ENCODE measurements at regions not wholly inside any gene's neighbourhood (a gene's known extent, or its start where the extent isn't known, plus 50 kb on each side); places are given as distances from the start of the nearest gene placed in this dataset.

- intact Hi-C loops (cut with DNase I) = no loop called here
- WGBS, 2 donors = 12 to 27% methylated on average over 4 of the region's 4 CpGs
Observed at GRCh38 chr1:78237364-78237916, 191.7 kb downstream of the GIPC2 start.

GRCh38 chr1:78240191-78240590, 194.4 kb downstream of the GIPC2 start:
- Histone ChIP-seq H3K4me3 (ENCODE audit: low read length in 2 of 2) (no peak overlapping the region), H3K27me3 (ENCODE audit: control insufficient read depth in 1 of 2, insufficient read depth in 2 of 2, low read length in 1 of 2) (no peaks in the 10 kb centered on the region), H3K9me3 (ENCODE audit: control insufficient read depth, low read length) (no peaks in the 10 kb centered on the region), H3K36me3 (ENCODE audit: control insufficient read depth in 1 of 2, insufficient read depth in 2 of 2, low read length in 1 of 2) (no peaks in the 10 kb centered on the region), H3K27ac (ENCODE audit: low read depth in 1 of 2, low read length in 2 of 2) (no peak overlapping the region), H3K4me1 (ENCODE audit: control insufficient read depth in 1 of 2, insufficient read depth in 2 of 2, low read length in 2 of 2) (no peaks in the 10 kb centered on the region)
- intact Hi-C loops (cut with DNase I) = no loop called here
- 56 to 62% methylated on average over 2 of the region's 2 CpGs for WGBS, 2 donors
- ATAC-seq (ENCODE audit: low FRiP score) (no peak), DNase-seq (no peak)

More at GRCh38 chr1:78237364-78237916, 191.7 kb downstream of the GIPC2 start:
- Histone ChIP-seq H3K4me3 (ENCODE audit: low read length in 2 of 2) (no peak overlapping the region), H3K27ac (ENCODE audit: low read depth in 1 of 2, low read length in 2 of 2) (no peak overlapping the region), H3K36me3 (ENCODE audit: control insufficient read depth in 1 of 2, insufficient read depth in 2 of 2, low read length in 1 of 2) (no peaks in the 10 kb centered on the region), H3K27me3 (ENCODE audit: control insufficient read depth in 1 of 2, insufficient read depth in 2 of 2, low read length in 1 of 2) (no peaks in the 10 kb centered on the region), H3K4me1 (ENCODE audit: control insufficient read depth in 1 of 2, insufficient read depth in 2 of 2, low read length in 2 of 2) (no peaks in the 10 kb centered on the region), H3K9me3 (ENCODE audit: control insufficient read depth, low read length) (peaks cover 2% of the 10 kb centered on the region)
- no peak for DNase-seq
- no peak for ATAC-seq (ENCODE audit: low FRiP score)

GRCh38 chr1:78240755-78241154, 195.0 kb downstream of the GIPC2 start:
- no peaks in the 10 kb centered on the region for H3K27me3 ChIP-seq (ENCODE audit: control insufficient read depth in 1 of 2, insufficient read depth in 2 of 2, low read length in 1 of 2)
- no peaks in the 10 kb centered on the region for H3K9me3 ChIP-seq (ENCODE audit: control insufficient read depth, low read length)
- no peaks in the 10 kb centered on the region for H3K4me1 ChIP-seq (ENCODE audit: control insufficient read depth in 1 of 2, insufficient read depth in 2 of 2, low read length in 2 of 2)
- 32 to 38% methylated on average over 3 of the region's 3 CpGs for WGBS, 2 donors
- no peaks in the 10 kb centered on the region for H3K36me3 ChIP-seq (ENCODE audit: control insufficient read depth in 1 of 2, insufficient read depth in 2 of 2, low read length in 1 of 2)
- H3K27ac ChIP-seq (ENCODE audit: low read depth in 1 of 2, low read length in 2 of 2) = no peak overlapping the region
- no peak overlapping the region for H3K4me3 ChIP-seq (ENCODE audit: low read length in 2 of 2)
- ATAC-seq (ENCODE audit: low FRiP score) = peak; percentile 11
- no peak for DNase-seq
- intact Hi-C loops (cut with DNase I) = no loop called here

GRCh38 chr1:78247079-78247478, 201.3 kb downstream of the GIPC2 start:
- Histone ChIP-seq H3K9me3 (ENCODE audit: control insufficient read depth, low read length) (no peaks in the 10 kb centered on the region), H3K36me3 (ENCODE audit: control insufficient read depth in 1 of 2, insufficient read depth in 2 of 2, low read length in 1 of 2) (no peaks in the 10 kb centered on the region), H3K27ac (ENCODE audit: low read depth in 1 of 2, low read length in 2 of 2) (no peak overlapping the region), H3K4me1 (ENCODE audit: control insufficient read depth in 1 of 2, insufficient read depth in 2 of 2, low read length in 2 of 2) (no peaks in the 10 kb centered on the region), H3K27me3 (ENCODE audit: control insufficient read depth in 1 of 2, insufficient read depth in 2 of 2, low read length in 1 of 2) (no peaks in the 10 kb centered on the region), H3K4me3 (ENCODE audit: low read length in 2 of 2) (no peak overlapping the region)
- WGBS, 2 donors = 57 to 63% methylated on average over 2 of the region's 2 CpGs
- DNase-seq (no peak), ATAC-seq (ENCODE audit: low FRiP score) (no peak)
- intact Hi-C loops (cut with DNase I) = no loop called here

GRCh38 chr1:78250201-78250600, 204.4 kb downstream of the GIPC2 start:
- Histone ChIP-seq H3K27ac (ENCODE audit: low read depth in 1 of 2, low read length in 2 of 2) (no peak overlapping the region), H3K9me3 (ENCODE audit: control insufficient read depth, low read length) (no peaks in the 10 kb centered on the region), H3K4me3 (ENCODE audit: low read length in 2 of 2) (no peak overlapping the region), H3K36me3 (ENCODE audit: control insufficient read depth in 1 of 2, insufficient read depth in 2 of 2, low read length in 1 of 2) (no peaks in the 10 kb centered on the region), H3K27me3 (ENCODE audit: control insufficient read depth in 1 of 2, insufficient read depth in 2 of 2, low read length in 1 of 2) (no peaks in the 10 kb centered on the region), H3K4me1 (ENCODE audit: control insufficient read depth in 1 of 2, insufficient read depth in 2 of 2, low read length in 2 of 2) (no peaks in the 10 kb centered on the region)
- intact Hi-C loops (cut with DNase I) = no loop called here
- peak in 1 of 2 donors; percentile 35 for DNase-seq
- ATAC-seq (ENCODE audit: low FRiP score) = no peak
- WGBS, 2 donors = 47 to 48% methylated on average over 4 of the region's 4 CpGs

GRCh38 chr1:78254517-78254916, 208.8 kb downstream of the GIPC2 start:
- intact Hi-C loops (cut with DNase I) = no loop called here
- no peak for DNase-seq
- H3K27me3 ChIP-seq (ENCODE audit: control insufficient read depth in 1 of 2, insufficient read depth in 2 of 2, low read length in 1 of 2) = no peaks in the 10 kb centered on the region
- H3K36me3 ChIP-seq (ENCODE audit: control insufficient read depth in 1 of 2, insufficient read depth in 2 of 2, low read length in 1 of 2) = no peaks in the 10 kb centered on the region
- H3K27ac ChIP-seq (ENCODE audit: low read depth in 1 of 2, low read length in 2 of 2) = no peak overlapping the region
- H3K4me1 ChIP-seq (ENCODE audit: control insufficient read depth in 1 of 2, insufficient read depth in 2 of 2, low read length in 2 of 2) = no peaks in the 10 kb centered on the region
- WGBS, 2 donors = 63 to 64% methylated on average over 3 of the region's 3 CpGs
- no peak for ATAC-seq (ENCODE audit: low FRiP score)
- no peaks in the 10 kb centered on the region for H3K9me3 ChIP-seq (ENCODE audit: control insufficient read depth, low read length)
- H3K4me3 ChIP-seq (ENCODE audit: low read length in 2 of 2) = no peak overlapping the region

- H3K36me3 ChIP-seq (ENCODE audit: control insufficient read depth in 1 of 2, insufficient read depth in 2 of 2, low read length in 1 of 2) = no peaks in the 10 kb centered on the region
- DNase-seq = no peak
- no peak overlapping the region for H3K27ac ChIP-seq (ENCODE audit: low read depth in 1 of 2, low read length in 2 of 2)
- no peak overlapping the region for H3K4me3 ChIP-seq (ENCODE audit: low read length in 2 of 2)
- no peaks in the 10 kb centered on the region for H3K9me3 ChIP-seq (ENCODE audit: control insufficient read depth, low read length)
- H3K4me1 ChIP-seq (ENCODE audit: control insufficient read depth in 1 of 2, insufficient read depth in 2 of 2, low read length in 2 of 2) = no peaks in the 10 kb centered on the region
- peak; percentile 19 for ATAC-seq (ENCODE audit: low FRiP score)
- intact Hi-C loops (cut with DNase I) = no loop called here
- no peaks in the 10 kb centered on the region for H3K27me3 ChIP-seq (ENCODE audit: control insufficient read depth in 1 of 2, insufficient read depth in 2 of 2, low read length in 1 of 2)
- WGBS, 2 donors = 68 to 78% methylated on average over 2 of the region's 2 CpGs
Observed at GRCh38 chr1:78255383-78255782, 209.6 kb downstream of the GIPC2 start.

- Histone ChIP-seq H3K4me1 (ENCODE audit: control insufficient read depth in 1 of 2, insufficient read depth in 2 of 2, low read length in 2 of 2) (no peaks in the 10 kb centered on the region), H3K9me3 (ENCODE audit: control insufficient read depth, low read length) (no peaks in the 10 kb centered on the region), H3K27ac (ENCODE audit: low read depth in 1 of 2, low read length in 2 of 2) (no peak overlapping the region), H3K27me3 (ENCODE audit: control insufficient read depth in 1 of 2, insufficient read depth in 2 of 2, low read length in 1 of 2) (no peaks in the 10 kb centered on the region), H3K4me3 (ENCODE audit: low read length in 2 of 2) (no peak overlapping the region), H3K36me3 (ENCODE audit: control insufficient read depth in 1 of 2, insufficient read depth in 2 of 2, low read length in 1 of 2) (no peaks in the 10 kb centered on the region)
- DNase-seq (no peak), ATAC-seq (ENCODE audit: low FRiP score) (peak; percentile 53)
- 56 to 74% methylated on average over 1 of the region's 1 CpG for WGBS, 2 donors
- intact Hi-C loops (cut with DNase I) = no loop called here
Observed at GRCh38 chr1:78255846-78256245, 210.1 kb downstream of the GIPC2 start.

GRCh38 chr1:78263459-78263858, 217.7 kb downstream of the GIPC2 start:
- Histone ChIP-seq H3K27ac (ENCODE audit: low read depth in 1 of 2, low read length in 2 of 2) (no peak overlapping the region), H3K27me3 (ENCODE audit: control insufficient read depth in 1 of 2, insufficient read depth in 2 of 2, low read length in 1 of 2) (no peaks in the 10 kb centered on the region), H3K4me3 (ENCODE audit: low read length in 2 of 2) (no peak overlapping the region), H3K36me3 (ENCODE audit: control insufficient read depth in 1 of 2, insufficient read depth in 2 of 2, low read length in 1 of 2) (no peaks in the 10 kb centered on the region), H3K4me1 (ENCODE audit: control insufficient read depth in 1 of 2, insufficient read depth in 2 of 2, low read length in 2 of 2) (no peaks in the 10 kb centered on the region), H3K9me3 (ENCODE audit: control insufficient read depth, low read length) (no peaks in the 10 kb centered on the region)
- WGBS, 2 donors = 29 to 34% methylated on average over 2 of the region's 2 CpGs
- ATAC-seq (ENCODE audit: low FRiP score) = peak; percentile 44
- intact Hi-C loops (cut with DNase I) = no loop called here
- peak in 1 of 2 donors; percentile 69 for DNase-seq
